CD14-positive monocyte (primary cell): ENCODE measurements at regions not wholly inside any gene's neighbourhood (a gene's known extent, or its start where the extent isn't known, plus 50 kb on each side); places are given as distances from the start of the nearest gene placed in this dataset.

Source experiments
- DNase-seq, 3 donors: peaks; one replicate each; pipeline ENCODE4 v3.0.0-alpha.2; 2011 to 2022
- H2AFZ ChIP-seq: 2 replicates; pipeline ENCODE4 v1.6.0; 2012; ENCODE audit warnings: mild to moderate bottlenecking, low read depth, low read length, inconsistent platforms; ENCODE audit not compliant: insufficient read depth, poor library complexity, severe bottlenecking
- H3K27ac ChIP-seq, 2 donors: 1 replicate in 1 of 2; 2 replicates in 1 of 2; pipeline ENCODE4 v1.5.1; 2012 to 2013; ENCODE audit warnings: low read length in 2 of 2, control low read depth in 1 of 2, inconsistent platforms in 1 of 2, low read depth in 1 of 2, mild to moderate bottlenecking in 1 of 2
- H3K27me3 ChIP-seq, 2 donors: one replicate each; pipeline versions ENCODE4 v1.6.0 to v1.6.1; 2011 to 2013; ENCODE audit warnings: low read length in 2 of 2; ENCODE audit not compliant: control insufficient read depth in 2 of 2, insufficient read depth in 2 of 2
- H3K36me3 ChIP-seq, 2 donors: replicated peaks in 1 of 2; 1 replicate in 1 of 2; 2 replicates in 1 of 2; pipeline versions ENCODE4 v1.5.1 to v1.6.1; 2012 to 2013; ENCODE audit warnings: low read length in 2 of 2, control low read depth in 1 of 2, inconsistent platforms in 1 of 2, mild to moderate bottlenecking in 1 of 2; ENCODE audit not compliant: insufficient read depth in 2 of 2, control insufficient read depth in 1 of 2
- H3K4me1 ChIP-seq, 2 donors: 1 replicate in 1 of 2; 2 replicates in 1 of 2; pipeline versions ENCODE4 v1.5.1 to v1.6.1; 2012 to 2013; ENCODE audit warnings: low read length in 2 of 2, control low read depth in 1 of 2, inconsistent platforms in 1 of 2, mild to moderate bottlenecking in 1 of 2, moderate library complexity in 1 of 2; ENCODE audit not compliant: insufficient read depth in 2 of 2, control insufficient read depth in 1 of 2
- H3K4me2 ChIP-seq: replicated peaks from 2 replicates; pipeline ENCODE3; 2012; ENCODE audit warnings: low read length, moderate library complexity, mild to moderate bottlenecking; ENCODE audit not compliant: poor library complexity, severe bottlenecking; ENCODE audit errors: extremely low read depth
- H3K4me3 ChIP-seq, 3 experiments: fragments of 200-600 bp in 1 of 3; sonication (generic) in 1 of 3; replicated peaks in 1 of 3; 1 replicate in 2 of 3; 2 replicates in 1 of 3; pipeline ENCODE4 v1.5.1; 2011 to 2013; ENCODE audit warnings: low read length in 3 of 3, mild to moderate bottlenecking in 3 of 3, control low read depth in 2 of 3, low read depth in 2 of 3, inconsistent platforms in 1 of 3, moderate library complexity in 1 of 3
- H3K79me2 ChIP-seq: 2 replicates; pipeline ENCODE4 v1.6.0; 2012; ENCODE audit warnings: mild to moderate bottlenecking, control low read depth, inconsistent platforms, low read length, moderate library complexity; ENCODE audit not compliant: insufficient read depth
- H3K9ac ChIP-seq: 2 replicates; pipeline ENCODE4 v1.6.0; 2017; ENCODE audit warnings: low read length, mild to moderate bottlenecking; ENCODE audit not compliant: insufficient read depth, poor library complexity, severe bottlenecking
- H3K9me3 ChIP-seq, 2 donors: replicated peaks in 1 of 2; 1 replicate in 1 of 2; 2 replicates in 1 of 2; pipeline versions ENCODE4 v1.5.1 to v1.6.1; 2012 to 2013; ENCODE audit warnings: low read length in 2 of 2, control low read depth in 1 of 2; ENCODE audit not compliant: control insufficient read depth in 1 of 2, insufficient read depth in 1 of 2
- H4K20me1 ChIP-seq: 2 replicates; pipeline ENCODE4 v1.6.0; 2012; ENCODE audit warnings: mild to moderate bottlenecking, low read length, control low read depth, moderate library complexity; ENCODE audit not compliant: insufficient read depth
- H3K27ac Mint-ChIP-seq, 7 donors: one replicate each; pipeline ENCODE4 v1.8.0; 2020; ENCODE audit warnings: mild to moderate bottlenecking in 7 of 7, mixed read lengths in 7 of 7, moderate library complexity in 6 of 7, inconsistent platforms in 2 of 7
- H3K27me3 Mint-ChIP-seq, 3 donors: one replicate each; pipeline ENCODE4 v1.8.0; 2021 to 2022; ENCODE audit warnings: low read depth in 3 of 3, mild to moderate bottlenecking in 3 of 3, mixed read lengths in 3 of 3, moderate library complexity in 3 of 3, inconsistent platforms in 1 of 3
- H3K36me3 Mint-ChIP-seq, 2 donors: one replicate each; pipeline ENCODE4 v1.8.0; 2020; ENCODE audit warnings: mixed read lengths in 2 of 2, inconsistent platforms in 1 of 2, mild to moderate bottlenecking in 1 of 2
- H3K4me1 Mint-ChIP-seq: one replicate; pipeline ENCODE4 v1.8.0; 2020; ENCODE audit warnings: mild to moderate bottlenecking, mixed read lengths
- H3K4me3 Mint-ChIP-seq, 2 donors: one replicate each; pipeline ENCODE4 v1.8.0; 2020; ENCODE audit warnings: mild to moderate bottlenecking in 2 of 2, mixed read lengths in 2 of 2, moderate library complexity in 1 of 2
- H3K9me3 Mint-ChIP-seq, 7 donors: one replicate each; pipeline ENCODE4 v1.8.0; 2020 to 2022; ENCODE audit warnings: mixed read lengths in 7 of 7, mild to moderate bottlenecking in 6 of 7, moderate library complexity in 6 of 7, inconsistent platforms in 2 of 7
- CTCF ChIP-seq: fragments of 200-600 bp; IDR thresholded peaks from one replicate; pipeline ENCODE4 v1.8.0; 2022; ENCODE audit warnings: antibody characterized with exemption, mild to moderate bottlenecking
- WGBS: methylation state at CpG from one replicate; pipeline ENCODE4 v1.1.5; 2013; ENCODE audit warnings: missing lambda C conversion rate; ENCODE audit not compliant: insufficient coverage; 5-methylcytosine and 5-hydroxymethylcytosine counted together
- intact Hi-C, 2 donors: fragments of 100-400 bp; cut with micrococcal nuclease; formaldehyde crosslinking; loops; one replicate each; pipeline versions ENCODE4 v1.15.0 to v1.15.1; 2023

- 100% methylated on average over 3 of the region's 7 CpGs for WGBS
- Histone ChIP-seq H3K27ac (no peak overlapping the region), H3K79me2 (no peaks in the 10 kb centered on the region), H3K9ac (no peak overlapping the region), H2AFZ (no peak overlapping the region), H3K9me3 (no peaks in the 10 kb centered on the region), H3K4me2 (no peak overlapping the region), H3K4me1 (no peaks in the 10 kb centered on the region), H4K20me1 (no peaks in the 10 kb centered on the region), H3K27me3 (no peaks in the 10 kb centered on the region), H3K36me3 (no peaks in the 10 kb centered on the region), H3K4me3 (no peak overlapping the region)
- intact Hi-C loops, result no loop called here
- TF ChIP-seq CTCF, result no peak
- Mint-ChIP-seq H3K4me1 (peaks cover 7% of the 10 kb centered on the region), H3K4me3 (no peak overlapping the region), H3K27ac (no peak overlapping the region), H3K27me3 (peaks cover 0 to 11% (median 5%) of the 10 kb centered on the region in 3 donors), H3K36me3 (no peaks in the 10 kb centered on the region), H3K9me3 (peaks cover 0 to 3% (median 0%) of the 10 kb centered on the region in 7 donors)
- no peak for DNase-seq
Measured at GRCh38 chr2:12320991-12321641, 395.6 kb upstream of the TRIB2 start.

- Histone ChIP-seq H3K36me3 (no peaks in the 10 kb centered on the region), H2AFZ (no peak overlapping the region), H3K27ac (no peak overlapping the region), H4K20me1 (no peaks in the 10 kb centered on the region), H3K9ac (no peak overlapping the region), H3K79me2 (no peaks in the 10 kb centered on the region), H3K4me3 (no peak overlapping the region), H3K4me2 (no peak overlapping the region), H3K4me1 (no peaks in the 10 kb centered on the region), H3K27me3 (no peaks in the 10 kb centered on the region), H3K9me3 (no peaks in the 10 kb centered on the region)
- Mint-ChIP-seq H3K9me3 (peaks cover 0 to 6% (median 3%) of the 10 kb centered on the region in 7 donors), H3K36me3 (no peaks in the 10 kb centered on the region), H3K4me1 (peaks cover 7% of the 10 kb centered on the region), H3K27ac (no peak overlapping the region), H3K4me3 (no peak overlapping the region), H3K27me3 (peaks cover 0 to 8% (median 8%) of the 10 kb centered on the region in 3 donors)
- intact Hi-C loops, result no loop called here
- no peak for DNase-seq
- WGBS, result no CpG with 5 or more reads among the region's 2 CpGs
- no peak for TF ChIP-seq CTCF
Measured at GRCh38 chr2:12321886-12322285, 394.9 kb upstream of the TRIB2 start.
